GM19324 (cell line): ENCODE measurements at regions not wholly inside any gene's neighbourhood (a gene's known extent, or its start where the extent isn't known, plus 50 kb on each side); places are given as distances from the start of the nearest gene placed in this dataset.

Experiments used
- ATAC-seq: cut with Tn5 transposase; IDR thresholded peaks from one replicate; pipeline ENCODE4 v1.9.1; 2021; ENCODE audit warnings: mild to moderate bottlenecking, moderate library complexity; ENCODE audit not compliant: unreplicated experiment, low FRiP score

GRCh38 chr6:92559003-92559402 is 860.4 kb downstream of the EPHA7 start:
- ATAC-seq: no peak

- no peak for ATAC-seq
These were observed 868.9 kb downstream of the EPHA7 start for GRCh38 chr6:92550501-92550900.

GRCh38 chr6:92545861-92546260 is 873.5 kb downstream of the EPHA7 start:
- ATAC-seq: no peak

GRCh38 chr6:92541448-92542060 is 877.8 kb downstream of the EPHA7 start:
- ATAC-seq: no peak

- ATAC-seq: no peak
These were observed 880.4 kb downstream of the EPHA7 start for GRCh38 chr6:92538926-92539325.

- no peak for ATAC-seq
These were observed 881.1 kb downstream of the EPHA7 start for GRCh38 chr6:92538275-92538674.

- no peak for ATAC-seq
These were observed 885.2 kb downstream of the EPHA7 start for GRCh38 chr6:92534109-92534508.

- ATAC-seq: no peak
These were observed 896.8 kb downstream of the EPHA7 start for GRCh38 chr6:92522589-92522988.

- no peak for ATAC-seq
These were observed 897.8 kb downstream of the EPHA7 start for GRCh38 chr6:92521553-92521952.

- no peak for ATAC-seq
These were observed 909.2 kb downstream of the EPHA7 start for GRCh38 chr6:92510137-92510536.

GRCh38 chr6:92507552-92507951 is 911.8 kb downstream of the EPHA7 start:
- ATAC-seq: no peak

- no peak for ATAC-seq
These were observed 914.9 kb downstream of the EPHA7 start for GRCh38 chr6:92504509-92504908.

- ATAC-seq: no peak
These were observed 922.1 kb downstream of the EPHA7 start for GRCh38 chr6:92497281-92497680.

GRCh38 chr6:92496527-92496926 is 922.8 kb downstream of the EPHA7 start:
- no peak for ATAC-seq

GRCh38 chr6:92495242-92495641 is 924.1 kb downstream of the EPHA7 start:
- no peak for ATAC-seq

GRCh38 chr6:92485487-92485886 is 933.9 kb downstream of the EPHA7 start:
- no peak for ATAC-seq

GRCh38 chr6:92479831-92480230 is 939.5 kb downstream of the EPHA7 start:
- ATAC-seq: no peak

- no peak for ATAC-seq
These were observed 946.3 kb downstream of the EPHA7 start for GRCh38 chr6:92473056-92473455.

- no peak for ATAC-seq
These were observed 950.1 kb downstream of the EPHA7 start for GRCh38 chr6:92469186-92469828.

GRCh38 chr6:92468066-92468465 is 951.3 kb downstream of the EPHA7 start:
- no peak for ATAC-seq

GRCh38 chr6:92460133-92460532 is 959.2 kb downstream of the EPHA7 start:
- no peak for ATAC-seq

GRCh38 chr6:92459606-92460005 is 959.8 kb downstream of the EPHA7 start:
- no peak for ATAC-seq
